Esophagus muscularis mucosa (tissue), 4 donors: ENCODE measurements at regions not wholly inside any gene's neighbourhood (a gene's known extent, or its start where the extent isn't known, plus 50 kb on each side); places are given as distances from the start of the nearest gene placed in this dataset.

ENCODE experiments used
- DNase-seq: peaks from one replicate; pipeline ENCODE4 v3.0.0-alpha.2; 2017; ENCODE audit errors: extremely low spot score
- H3K27ac ChIP-seq, 4 donors: fragments of 200-600 bp; sonication (generic); replicated peaks in 1 of 4; 1 replicate in 3 of 4; 2 replicates in 1 of 4; pipeline ENCODE4 v1.5.1; 2016 to 2019; ENCODE audit warnings: mild to moderate bottlenecking in 1 of 4
- H3K27me3 ChIP-seq, 4 donors: fragments of 200-600 bp; sonication (generic); one replicate each; pipeline versions ENCODE4 v1.5.1 to v1.6.0; 2016 to 2019
- H3K36me3 ChIP-seq, 4 donors: fragments of 200-600 bp; sonication (generic); one replicate each; pipeline ENCODE4 v1.5.1; 2016 to 2019
- H3K4me1 ChIP-seq, 4 donors: fragments of 200-600 bp; sonication (generic); one replicate each; pipeline ENCODE4 v1.5.1; 2016 to 2019
- H3K4me3 ChIP-seq, 4 donors: fragments of 200-600 bp; sonication (generic); 1 replicate in 2 of 4; 2 replicates in 2 of 4; pipeline ENCODE4 v1.5.1; 2016 to 2019; ENCODE audit warnings: mild to moderate bottlenecking in 4 of 4, moderate library complexity in 1 of 4
- H3K9me3 ChIP-seq, 4 donors: fragments of 200-600 bp; sonication (generic); 1 replicate in 3 of 4; 2 replicates in 1 of 4; pipeline ENCODE4 v1.5.1; 2016 to 2019
- CTCF ChIP-seq, 3 experiments: fragments of 200-600 bp in 2 of 3; fragments of 450-650 bp in 1 of 3; sonication (generic) in 2 of 3; IDR thresholded peaks; one replicate each; pipeline ENCODE4 v1.5.1; 2017 to 2019; ENCODE audit warnings: antibody characterized with exemption in 3 of 3, mild to moderate bottlenecking in 2 of 3, moderate library complexity in 1 of 3
- EP300 ChIP-seq: sonication (generic); formaldehyde crosslinking; IDR thresholded peaks from one replicate; pipeline ENCODE4 v1.6.1; 2017; ENCODE audit warnings: antibody characterized with exemption
- POLR2A ChIP-seq: fragments of 450-650 bp; IDR thresholded peaks from one replicate; pipeline ENCODE4 v1.6.1; 2017; ENCODE audit warnings: antibody characterized with exemption, moderate library complexity, mild to moderate bottlenecking, low read depth
- POLR2AphosphoS5 ChIP-seq, 2 donors: sonication (generic); formaldehyde crosslinking; IDR thresholded peaks; one replicate each; pipeline ENCODE4 v1.6.1; 2017; ENCODE audit warnings: antibody characterized with exemption in 2 of 2
- WGBS: methylation state at CpG from one replicate; pipeline ENCODE4 v1.1.5; 2018; 5-methylcytosine and 5-hydroxymethylcytosine counted together
- intact Hi-C: fragments of 100-400 bp; cut with DNase I; formaldehyde crosslinking; loops from one replicate; pipeline ENCODE4 v1.15.1; 2023

- Histone ChIP-seq H3K4me3 (no peak overlapping the region), H3K27me3 (no peaks in the 10 kb centered on the region), H3K4me1 (peaks cover 13 to 24% (median 21%) of the 10 kb centered on the region in 4 donors), H3K27ac (no peak overlapping the region), H3K36me3 (no peaks in the 10 kb centered on the region), H3K9me3 (no peaks in the 10 kb centered on the region)
- intact Hi-C loops: no loop called here
- WGBS: 95% methylated on average over 2 of the region's 2 CpGs
- DNase-seq: no peak
- no peak for TF ChIP-seq POLR2A
- TF ChIP-seq CTCF (IDR thresholded peaks at IDR 0.05): no peak
- no peak for TF ChIP-seq POLR2AphosphoS5 (IDR thresholded peaks at IDR 0.05)
- no peak for TF ChIP-seq EP300
These were observed 213.5 kb upstream of the APCDD1 start for GRCh38 chr18:10240973-10241372.

GRCh38 chr18:10241579-10241978, 212.9 kb upstream of the APCDD1 start:
- DNase-seq: no peak
- intact Hi-C loops: no loop called here
- no peaks in the 10 kb centered on the region for H3K9me3 ChIP-seq
- H3K36me3 ChIP-seq: no peaks in the 10 kb centered on the region
- H3K4me3 ChIP-seq: no peak overlapping the region
- WGBS: 32% methylated on average over 1 of the region's 1 CpG
- TF ChIP-seq EP300: no peak
- TF ChIP-seq CTCF (IDR thresholded peaks at IDR 0.05): no peak
- TF ChIP-seq POLR2A: no peak
- TF ChIP-seq POLR2AphosphoS5 (IDR thresholded peaks at IDR 0.05): no peak
- H3K27me3 ChIP-seq: no peaks in the 10 kb centered on the region
- peaks cover 13 to 28% (median 20%) of the 10 kb centered on the region in 4 donors for H3K4me1 ChIP-seq
- no peak overlapping the region for H3K27ac ChIP-seq

GRCh38 chr18:10242936-10243680, 211.3 kb upstream of the APCDD1 start:
- no peak for TF ChIP-seq POLR2AphosphoS5 (IDR thresholded peaks at IDR 0.05)
- no peak for TF ChIP-seq POLR2A
- no peak for TF ChIP-seq EP300
- no peak for TF ChIP-seq CTCF (IDR thresholded peaks at IDR 0.05)
- Histone ChIP-seq H3K4me1 (peaks cover 13 to 39% (median 24%) of the 10 kb centered on the region in 4 donors), H3K27me3 (no peaks in the 10 kb centered on the region), H3K4me3 (no peak overlapping the region), H3K36me3 (no peaks in the 10 kb centered on the region), H3K9me3 (no peaks in the 10 kb centered on the region), H3K27ac (no peak overlapping the region)
- DNase-seq: no peak
- WGBS: 79% methylated on average over 7 of the region's 7 CpGs
- intact Hi-C loops: no loop called here

- no peak overlapping the region for H3K4me3 ChIP-seq
- intact Hi-C loops: no loop called here
- H3K9me3 ChIP-seq: no peaks in the 10 kb centered on the region
- no peaks in the 10 kb centered on the region for H3K36me3 ChIP-seq
- peaks cover 6 to 33% (median 16%) of the 10 kb centered on the region in 4 donors for H3K4me1 ChIP-seq
- no peak overlapping the region for H3K27ac ChIP-seq
- WGBS: 87% methylated on average over 8 of the region's 8 CpGs
- TF ChIP-seq EP300 (no peak), POLR2A (no peak), CTCF (IDR thresholded peaks at IDR 0.05) (no peak), POLR2AphosphoS5 (IDR thresholded peaks at IDR 0.05) (no peak)
- H3K27me3 ChIP-seq: no peaks in the 10 kb centered on the region
- no peak for DNase-seq
These were observed 210.1 kb upstream of the APCDD1 start for GRCh38 chr18:10244341-10244740.
